Inferior parietal cortex (tissue), 1 donor: ENCODE measurements at regions not wholly inside any gene's neighbourhood (a gene's known extent, or its start where the extent isn't known, plus 50 kb on each side); places are given as distances from the start of the nearest gene placed in this dataset.
"Not testable (repeated sequence)": the region's sequence is repeated elsewhere in the genome, so short reads cannot be mapped to it uniquely, and the experiment has no call there.

Experiments
- DNase-seq: peaks from one replicate; pipeline ENCODE4 v3.0.0-alpha.2; 2016; ENCODE audit errors: extremely low spot score

DNA sequence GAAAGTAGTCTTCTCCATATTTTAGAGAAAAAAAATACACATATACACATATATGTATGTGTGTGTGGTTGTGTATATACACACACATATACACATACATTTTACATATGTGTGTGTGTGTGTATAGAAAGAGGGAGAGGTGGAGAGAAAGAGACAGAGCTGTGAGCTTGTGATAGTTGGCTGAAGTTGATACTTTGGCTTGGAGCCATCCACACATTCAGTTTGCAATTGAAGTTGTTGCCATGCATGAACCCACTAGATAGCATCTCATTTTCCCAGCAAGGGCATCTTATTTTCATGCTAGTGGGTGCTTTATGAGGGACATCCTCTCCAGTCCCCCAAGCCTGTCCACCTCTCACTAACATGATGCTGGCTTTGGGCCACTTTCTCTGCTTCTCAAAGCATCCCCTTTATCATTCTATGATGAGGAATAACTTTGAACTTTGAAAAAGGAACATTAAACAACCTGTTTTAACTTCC, 228.6 kb downstream of the ZNF621 start:
- DNase-seq, result no peak

DNA sequence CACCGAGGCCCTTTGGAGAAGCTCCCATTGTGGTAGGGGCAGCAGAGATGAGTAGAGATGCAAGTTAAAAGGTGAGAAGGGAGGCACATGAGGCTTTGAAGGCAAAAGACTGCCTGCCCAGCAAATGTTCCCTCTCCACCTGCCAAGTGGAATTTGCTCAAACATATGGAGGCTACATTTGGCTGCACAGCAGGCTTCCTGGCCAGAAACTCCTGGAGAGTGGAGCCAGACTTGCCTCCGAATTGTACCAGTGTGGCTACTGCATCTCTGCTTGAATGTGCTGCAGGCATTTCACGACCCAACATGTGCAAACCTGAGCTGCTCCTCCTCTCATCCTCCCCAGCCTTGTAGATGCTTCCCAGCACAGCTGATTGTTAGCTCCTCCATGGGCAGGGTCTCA, 229.2 kb downstream of the ZNF621 start:
- peak; percentile 24 for DNase-seq

DNA sequence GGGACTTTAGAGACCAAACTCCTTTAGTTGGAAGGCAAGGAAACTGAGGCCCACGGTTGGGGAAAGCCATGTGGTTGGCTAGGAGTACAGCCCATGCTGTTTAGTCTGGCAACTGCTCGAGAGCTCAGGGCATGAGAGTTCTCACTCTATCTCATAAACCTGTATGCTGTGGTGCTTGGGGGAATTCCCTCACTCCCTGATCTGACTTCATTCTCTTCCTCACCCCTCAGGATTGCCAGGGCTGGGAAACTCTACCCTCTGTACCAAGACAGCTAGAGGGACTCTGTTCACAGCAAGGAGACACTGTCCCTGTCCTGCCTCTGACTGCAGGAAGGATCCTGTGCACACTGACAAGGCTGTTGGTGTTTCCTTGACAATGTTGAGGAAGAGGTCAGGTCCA, 230.2 kb downstream of the ZNF621 start:
- no peak for DNase-seq

DNA sequence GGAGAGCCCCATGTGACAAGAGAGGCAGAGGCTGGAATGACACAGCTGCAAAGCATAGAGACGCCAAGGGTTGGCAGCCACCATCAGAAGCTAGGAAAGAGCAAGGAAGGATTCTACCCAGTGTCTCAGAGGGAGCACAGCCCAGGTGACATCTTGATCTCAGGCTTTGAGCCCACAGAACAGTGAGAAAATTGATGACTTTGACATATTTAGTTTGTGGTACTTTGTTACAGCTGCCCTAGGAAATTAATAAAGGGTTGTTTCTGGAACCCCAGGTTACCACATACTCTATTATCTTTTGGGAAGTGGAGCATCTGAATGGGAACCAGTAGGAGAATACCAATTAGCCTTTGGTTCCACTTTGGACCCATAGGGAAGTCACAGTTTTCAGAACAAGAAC, 231.7 kb downstream of the ZNF621 start:
- no peak for DNase-seq

DNA sequence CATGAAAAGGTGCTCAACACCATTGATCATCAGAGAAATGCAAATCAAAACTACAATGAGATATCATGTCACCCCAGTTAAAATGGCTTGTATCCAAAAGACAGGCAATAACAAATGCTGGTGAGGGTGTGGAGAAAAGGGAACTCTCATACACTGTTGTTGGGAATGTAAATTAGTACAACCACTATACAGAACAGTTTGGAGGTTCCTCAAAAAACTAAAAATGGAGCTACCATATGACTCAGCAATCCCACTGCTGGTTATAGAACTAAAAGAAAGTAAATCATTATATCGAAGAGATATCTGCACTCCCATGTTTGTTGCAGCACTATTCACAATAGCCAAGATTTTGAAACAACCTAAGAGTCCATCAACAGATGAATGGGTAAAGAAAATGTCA, 238.0 kb downstream of the ZNF621 start:
- DNase-seq, result not testable (repeated sequence)

DNA sequence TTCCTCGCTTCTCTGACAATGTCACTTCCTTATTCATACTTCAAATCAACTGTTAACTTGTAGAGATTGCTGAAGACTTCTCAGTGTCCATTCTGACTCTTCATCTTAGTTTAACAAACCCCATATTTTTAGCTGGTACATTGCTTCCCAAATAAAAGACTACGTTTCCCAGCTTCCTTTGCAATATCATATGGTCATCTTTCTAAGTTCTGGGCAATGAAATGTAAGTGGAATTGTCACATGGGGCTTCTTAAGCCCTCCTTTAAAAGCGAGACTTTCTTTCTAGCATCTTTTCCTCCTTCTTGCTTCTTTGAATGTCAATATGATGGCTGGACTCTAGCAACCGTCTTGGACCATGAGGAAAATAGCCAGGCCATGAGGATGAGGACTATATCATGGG, 239.0 kb downstream of the ZNF621 start:
- no peak for DNase-seq

DNA sequence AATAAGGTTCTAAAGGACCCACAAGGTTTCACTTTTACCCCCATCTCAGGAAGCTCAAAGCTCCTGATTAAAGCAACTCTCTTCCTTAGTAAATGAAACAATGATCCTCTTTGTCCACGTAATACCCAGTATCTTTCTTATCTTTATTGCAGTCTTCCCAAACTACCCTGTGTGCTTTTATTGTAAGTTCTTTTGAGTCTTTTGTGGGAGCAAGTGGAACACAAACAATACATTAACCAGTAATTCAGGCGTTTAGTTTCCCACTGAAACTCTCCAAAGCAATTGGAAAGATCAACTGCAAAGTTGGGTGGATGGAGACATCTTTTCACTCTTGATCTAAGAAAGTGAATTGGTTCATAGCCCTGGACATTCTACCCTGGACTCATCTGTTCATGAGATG, 240.0 kb downstream of the ZNF621 start:
- DNase-seq, result no peak

DNA sequence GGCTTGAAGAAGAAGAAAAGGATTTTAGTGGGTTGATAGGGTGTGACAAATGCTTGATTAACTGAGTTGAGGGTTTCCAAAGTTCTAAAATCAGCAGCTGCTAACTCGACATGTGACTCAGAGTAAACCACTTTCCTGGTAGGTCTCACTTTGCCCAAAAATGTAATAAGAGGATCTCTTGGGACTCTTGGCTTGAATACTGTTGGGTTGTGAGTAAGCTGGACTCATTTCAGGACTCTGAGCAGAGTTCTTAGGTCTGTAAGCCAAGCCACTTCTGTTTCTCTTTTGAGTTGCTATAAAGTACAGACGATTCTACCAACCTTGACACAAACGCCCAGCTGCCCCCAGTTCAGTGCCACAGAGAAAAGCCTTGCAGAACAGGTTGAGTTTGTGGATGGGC, 241.1 kb downstream of the ZNF621 start:
- DNase-seq, result no peak

DNA sequence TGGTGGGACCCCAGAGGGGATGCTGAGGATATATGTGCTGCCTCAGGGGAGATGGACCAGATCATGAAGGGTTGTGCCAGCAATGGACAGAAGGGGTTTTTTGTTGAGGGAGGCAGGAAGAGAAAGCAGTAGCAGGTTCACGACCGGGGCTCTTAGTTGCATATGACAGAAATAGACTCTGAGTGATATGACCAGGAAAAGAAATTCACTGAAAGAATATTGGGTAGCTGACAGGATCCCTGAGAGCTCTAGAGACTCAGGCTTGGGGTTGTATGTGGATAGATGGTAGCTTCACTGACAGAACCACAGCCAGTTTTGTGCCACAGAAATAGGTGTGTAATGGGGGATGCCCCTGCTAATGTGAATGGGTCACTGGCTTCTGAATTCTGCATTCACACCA, 241.6 kb downstream of the ZNF621 start:
- DNase-seq, result no peak

DNA sequence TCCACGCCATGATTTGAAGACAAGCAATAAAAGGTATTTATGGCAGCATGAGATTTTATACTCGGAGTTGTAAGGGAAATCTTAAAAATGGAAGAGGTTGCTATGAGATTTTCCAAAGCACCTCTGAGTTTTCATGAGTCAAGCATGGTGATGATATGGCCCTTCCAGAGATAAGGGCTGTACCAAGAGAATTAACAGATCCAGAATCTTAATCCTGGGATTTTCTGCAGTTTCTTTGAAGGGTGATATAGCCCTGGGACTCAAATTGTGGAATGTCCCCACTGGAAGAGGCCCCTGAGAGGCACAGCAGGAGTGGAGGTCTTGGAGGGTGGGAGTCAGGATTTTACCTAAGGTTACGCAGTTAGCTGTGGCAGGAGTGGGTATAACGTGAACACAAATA, 243.3 kb downstream of the ZNF621 start:
- DNase-seq, result no peak

DNA sequence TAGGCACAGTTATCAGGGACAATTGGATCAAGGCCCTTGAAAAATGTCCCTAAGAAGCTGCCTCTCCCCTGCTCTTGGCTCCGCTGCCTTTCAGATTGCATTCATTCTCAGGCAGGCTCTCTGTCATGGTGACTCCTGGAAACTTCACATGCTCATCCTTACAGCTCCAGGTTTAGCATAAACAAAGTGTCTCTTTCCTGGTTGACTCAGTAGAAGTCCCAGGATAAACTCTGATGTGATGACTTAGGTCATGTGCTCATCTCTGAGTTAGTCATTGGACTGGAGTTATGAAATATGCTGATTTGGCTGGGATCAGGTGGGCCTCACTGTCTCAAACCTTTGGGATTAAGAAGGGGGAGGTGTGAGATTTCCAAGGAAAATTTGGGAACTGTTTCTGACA, 243.8 kb downstream of the ZNF621 start:
- no peak for DNase-seq

DNA sequence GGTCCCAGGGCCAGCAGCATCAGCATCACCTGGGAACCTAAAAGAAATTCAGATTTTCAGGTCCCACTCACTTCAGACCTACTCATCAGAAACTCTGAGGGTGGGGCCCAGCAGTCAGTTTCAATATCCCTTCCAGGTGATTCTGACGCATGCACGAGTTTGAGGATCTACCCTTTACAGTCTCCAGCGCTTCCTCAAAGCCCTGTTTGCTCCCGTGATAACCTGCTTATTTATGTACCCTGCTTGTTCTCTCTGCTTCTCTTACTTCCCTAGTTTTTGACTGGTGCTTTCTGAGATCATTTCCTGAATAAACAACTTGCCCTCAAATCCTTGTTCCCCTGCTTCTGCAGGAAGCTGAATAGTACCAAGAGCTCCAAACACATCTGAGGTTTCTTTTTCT, 245.3 kb downstream of the ZNF621 start:
- no peak for DNase-seq

DNA sequence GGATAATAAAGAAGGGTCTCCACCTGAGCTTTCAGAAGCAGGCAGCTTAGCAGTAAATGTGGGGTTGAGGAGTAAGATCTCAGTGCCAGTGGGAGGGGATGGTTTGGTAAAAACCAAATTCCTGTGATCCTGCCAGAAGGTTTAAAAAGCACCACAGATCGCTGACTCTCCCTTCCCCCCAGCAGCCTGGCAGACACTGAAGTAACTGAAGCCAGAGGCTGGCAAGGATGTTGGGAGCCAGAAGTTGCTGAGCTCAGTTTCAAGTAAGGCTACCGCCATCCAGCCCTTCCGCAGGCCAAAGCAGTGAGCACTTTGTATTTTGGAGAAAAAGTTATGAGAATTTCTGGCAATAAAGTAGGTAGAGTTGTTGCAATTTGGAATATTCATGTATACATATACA, 246.4 kb downstream of the ZNF621 start:
- no peak for DNase-seq

DNA sequence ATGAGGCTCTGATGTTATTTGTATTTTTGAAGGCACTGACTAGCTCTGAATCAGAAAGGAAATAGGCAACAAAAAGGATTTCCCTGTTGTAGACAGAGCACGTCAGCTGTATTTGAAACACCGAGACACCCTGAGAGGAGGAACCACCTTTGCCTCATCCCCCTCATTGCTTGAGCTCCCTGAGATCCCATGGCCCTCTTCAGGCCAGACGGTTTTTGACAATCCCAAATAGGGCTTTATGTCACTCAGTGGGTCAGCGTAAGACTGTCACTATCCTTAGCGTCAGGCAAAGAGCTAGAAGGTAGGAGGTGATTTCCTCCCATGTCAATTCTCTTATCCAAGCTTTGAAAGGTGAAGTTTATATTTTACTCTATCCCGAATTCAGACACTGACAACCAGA, 254.3 kb downstream of the ZNF621 start:
- no peak for DNase-seq

DNA sequence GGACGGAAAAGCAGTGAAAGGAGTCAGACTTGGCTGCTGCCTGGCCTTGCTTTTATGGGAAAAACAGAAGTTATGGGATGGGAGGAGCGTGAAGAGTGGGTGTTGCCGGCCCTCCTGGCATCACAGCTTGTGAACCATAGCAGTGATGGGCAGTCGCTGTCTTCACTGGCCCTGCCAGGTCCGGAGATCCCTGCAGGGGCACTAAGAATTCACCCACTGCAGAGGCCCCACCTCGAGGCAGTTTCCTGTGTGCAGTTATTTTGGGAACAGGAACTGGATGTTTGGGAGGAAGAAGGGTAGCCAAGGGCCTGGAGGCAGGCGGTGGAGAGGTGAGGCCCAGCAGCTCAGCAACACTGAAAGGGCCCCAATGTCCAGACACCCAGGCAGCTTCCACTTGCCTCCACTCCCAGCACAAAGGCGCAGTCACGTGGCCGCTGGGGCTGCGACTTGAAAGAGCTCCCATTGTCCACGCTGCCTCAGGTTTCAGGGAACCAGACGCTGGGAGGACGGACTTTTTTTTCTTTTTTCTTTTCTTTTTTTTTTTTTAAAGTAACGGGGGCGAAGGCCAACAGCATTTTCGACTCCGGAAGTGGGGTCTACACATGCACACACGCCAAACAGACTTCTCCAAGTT, 255.6 kb downstream of the ZNF621 start:
- DNase-seq, result peak; percentile 74

DNA sequence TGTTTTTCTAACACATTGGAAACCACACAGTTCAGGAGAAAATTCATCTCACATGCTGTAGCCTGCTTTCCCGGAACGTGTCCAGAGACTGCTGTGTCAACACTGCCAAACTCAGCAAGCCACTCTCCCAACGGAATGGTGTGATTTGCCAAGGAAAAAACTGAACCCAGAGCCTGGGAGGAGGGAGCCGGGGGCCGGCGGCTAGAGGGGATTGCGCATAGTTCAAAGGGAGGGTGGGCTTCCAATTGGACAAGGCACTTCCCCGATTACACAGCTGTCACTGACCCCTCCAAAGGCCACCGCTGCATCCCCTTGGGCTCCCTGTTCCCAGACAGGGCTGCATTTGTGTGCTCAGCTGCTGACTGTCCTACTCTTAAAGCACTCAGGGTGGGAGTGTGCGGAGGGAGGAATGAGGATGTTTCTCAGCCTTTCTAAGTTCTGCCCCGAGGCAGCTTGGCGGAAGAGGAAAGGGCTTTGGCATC, 256.2 kb downstream of the ZNF621 start:
- peak; percentile 5 for DNase-seq

DNA sequence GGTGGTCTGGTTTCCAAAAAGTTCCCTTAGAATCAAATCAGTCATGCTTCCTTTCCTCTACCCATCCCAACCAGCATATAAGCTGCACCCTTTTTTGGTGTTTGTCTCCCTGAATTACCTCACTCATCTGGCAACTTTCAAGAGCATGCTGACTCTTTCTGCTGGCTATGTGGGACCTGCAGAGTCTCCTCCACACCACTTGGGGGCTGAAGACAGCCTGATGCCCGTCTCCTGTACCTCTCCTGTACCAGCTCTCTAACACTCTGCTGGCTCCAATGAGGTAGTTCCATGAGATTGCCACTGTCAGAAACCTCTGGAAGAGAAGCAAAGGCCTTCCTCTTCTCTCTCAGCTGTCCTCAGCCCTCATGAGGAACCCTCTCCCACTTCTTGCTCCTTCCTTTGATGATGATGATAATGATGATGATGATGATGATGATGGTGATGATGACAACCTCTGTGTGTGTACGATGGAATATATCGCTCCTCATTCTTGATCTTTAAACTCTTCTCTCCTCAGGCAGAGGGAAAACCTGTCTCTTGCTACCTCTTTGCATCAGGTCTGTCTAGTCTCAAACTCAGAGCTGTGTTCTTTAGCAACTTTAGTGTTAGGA, 257.5 kb downstream of the ZNF621 start:
- no peak for DNase-seq

DNA sequence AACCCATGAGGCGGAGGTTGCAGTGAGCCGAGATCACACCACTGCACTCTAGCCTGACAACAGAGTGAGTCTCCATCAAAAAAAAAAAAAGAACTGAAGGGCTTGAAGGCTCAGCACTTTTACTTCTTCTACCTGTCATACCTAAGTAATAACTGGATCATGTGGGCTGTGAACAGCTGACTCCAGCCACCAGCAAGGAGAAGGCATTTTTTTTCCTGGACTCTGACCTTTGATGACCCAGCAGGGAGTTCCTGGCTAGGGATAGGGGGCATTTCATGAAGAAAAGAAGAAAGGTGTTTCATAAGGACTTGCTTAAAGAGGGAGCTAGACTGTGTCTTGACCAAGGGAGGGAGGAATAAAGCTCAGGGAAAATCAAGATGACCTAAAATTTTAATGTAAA, 266.0 kb downstream of the ZNF621 start:
- no peak for DNase-seq

DNA sequence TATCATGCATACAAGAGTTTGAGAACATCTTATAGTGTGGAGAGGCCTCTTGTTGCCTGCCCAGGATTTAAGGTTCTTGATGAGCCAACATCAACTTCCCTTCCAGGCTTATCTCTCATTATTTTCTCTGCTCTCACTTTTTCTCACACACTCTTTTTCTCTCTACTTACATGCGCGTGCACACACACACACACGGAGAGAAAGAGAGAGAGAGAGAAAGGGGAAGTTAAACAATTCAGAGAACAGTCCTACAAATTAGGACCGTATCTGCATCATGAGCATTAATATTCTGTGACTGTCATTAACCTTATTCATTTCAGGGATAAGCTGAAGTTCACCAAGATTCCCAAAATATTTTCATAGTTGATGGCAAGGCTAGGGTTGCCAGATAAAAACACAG, 269.0 kb downstream of the ZNF621 start:
- no peak for DNase-seq

DNA sequence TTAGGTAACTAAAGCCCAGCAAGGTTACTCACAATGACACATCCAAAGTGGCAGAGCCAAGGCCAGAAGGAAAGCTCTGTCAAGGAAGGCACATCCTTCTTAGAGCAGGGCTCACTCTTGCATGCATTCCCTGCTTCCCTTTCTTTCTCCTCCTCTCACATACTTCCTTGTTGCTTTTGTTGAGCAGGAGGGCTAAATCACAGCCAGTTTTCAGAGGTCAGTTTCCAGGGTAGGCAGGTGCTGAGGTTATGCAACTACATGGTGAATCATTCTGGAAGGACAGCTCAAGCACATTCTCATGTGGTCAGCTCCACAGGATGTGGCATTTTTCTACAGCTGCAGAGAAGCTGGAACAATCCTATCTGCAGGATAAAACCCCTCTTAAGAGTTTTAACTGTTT, 275.6 kb downstream of the ZNF621 start:
- DNase-seq, result no peak

DNA sequence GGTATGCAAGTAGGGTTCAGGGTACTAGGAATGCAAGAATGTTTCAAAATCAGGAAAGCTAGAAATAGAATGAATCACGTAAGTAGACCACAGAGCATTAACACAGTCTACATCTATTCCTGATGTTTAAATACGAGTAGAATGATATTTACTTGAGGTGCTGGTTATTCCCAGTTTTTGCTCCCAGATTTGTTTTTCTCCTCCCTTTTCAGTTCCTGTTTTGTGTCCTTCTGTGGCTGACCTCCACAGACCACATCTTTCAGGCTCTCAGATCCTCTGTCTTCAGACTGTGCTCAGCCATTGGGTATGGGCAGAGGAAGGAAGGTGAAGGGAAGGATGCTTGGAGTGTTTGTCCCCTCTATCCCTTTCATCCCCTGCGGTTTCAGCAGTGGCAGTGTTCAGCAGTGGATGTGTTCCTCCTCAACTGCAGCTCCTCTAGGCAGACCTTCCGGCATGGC, 276.6 kb downstream of the ZNF621 start:
- no peak for DNase-seq

DNA sequence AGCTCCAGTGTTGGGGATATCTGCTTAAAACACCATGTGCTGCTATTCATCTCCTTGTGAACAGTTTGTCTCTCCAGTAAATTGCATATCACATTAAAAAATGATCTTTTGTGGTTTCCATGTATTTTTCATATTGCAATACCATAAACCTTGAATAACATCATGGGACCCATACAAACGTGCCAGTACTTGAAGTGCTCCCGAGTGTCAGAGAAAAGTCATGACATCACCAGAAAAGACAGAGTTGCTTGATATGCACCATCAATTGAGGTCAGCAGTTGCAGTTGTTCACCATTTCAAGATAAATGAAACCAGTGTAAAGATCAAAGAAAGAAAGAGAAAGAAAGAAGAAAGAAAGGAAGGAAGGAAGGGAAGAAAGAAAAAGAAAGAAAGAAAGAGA, 278.6 kb downstream of the ZNF621 start:
- no peak for DNase-seq

DNA sequence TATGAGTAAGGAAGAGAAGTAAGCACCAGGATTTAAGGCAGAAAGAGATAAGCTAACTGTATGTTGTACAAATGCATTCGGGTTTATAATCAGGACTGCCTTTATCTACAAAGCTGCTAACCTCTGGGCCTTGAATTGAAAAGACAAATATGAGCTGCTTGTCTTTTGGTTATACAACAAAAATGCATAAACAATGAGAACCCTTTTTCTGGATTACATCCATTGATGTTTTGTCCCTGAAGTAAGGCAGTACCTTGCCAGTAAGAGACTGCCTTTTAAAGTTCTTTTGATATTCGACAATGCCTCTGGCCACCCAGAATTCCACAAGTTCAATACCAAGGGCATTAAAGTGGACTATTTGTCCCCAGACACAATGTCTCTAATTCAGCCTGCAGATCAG, 280.7 kb downstream of the ZNF621 start:
- no peak for DNase-seq

DNA sequence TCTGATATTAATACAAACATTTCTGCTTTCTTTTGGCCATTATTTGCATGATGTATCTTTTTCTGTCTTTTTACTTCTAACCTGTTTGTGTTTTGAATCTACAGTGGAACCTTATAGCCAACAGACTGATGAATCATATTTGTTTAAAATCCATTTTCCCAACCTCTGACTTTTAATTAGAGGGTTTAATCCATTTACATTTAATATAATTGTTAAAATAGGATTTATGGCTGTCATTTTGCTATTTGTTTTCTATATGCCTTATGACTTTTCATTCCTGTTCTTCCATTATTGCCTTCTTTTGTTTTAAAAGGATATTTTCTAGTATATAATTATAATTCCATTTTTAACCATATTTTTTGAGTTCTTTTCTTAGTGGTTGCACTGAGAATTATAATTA, 286.1 kb downstream of the ZNF621 start:
- DNase-seq, result no peak
